Stomach (tissue), 8 donors: ENCODE measurements at regions not wholly inside any gene's neighbourhood (a gene's known extent, or its start where the extent isn't known, plus 50 kb on each side); places are given as distances from the start of the nearest gene placed in this dataset.

Experiments used
- DNase-seq, 2 donors: peaks; one replicate each; pipeline versions ENCODE4 v3.0.0 to v3.0.0-alpha.2; 2013 to 2019
- H3K27ac ChIP-seq, 5 donors: fragments of 200-600 bp in 4 of 5; sonication (generic) in 4 of 5; one replicate each; pipeline ENCODE4 v1.5.1; 2013 to 2019; ENCODE audit warnings: mild to moderate bottlenecking in 1 of 5, moderate library complexity in 1 of 5
- H3K27me3 ChIP-seq, 3 donors: fragments of 200-600 bp; sonication (generic); one replicate each; pipeline ENCODE4 v1.5.1; 2017 to 2019; ENCODE audit warnings: mixed run types in 1 of 3
- H3K36me3 ChIP-seq, 4 donors: fragments of 200-600 bp; sonication (generic); 1 replicate in 3 of 4; 2 replicates in 1 of 4; pipeline ENCODE4 v1.5.1; 2016 to 2019
- H3K4me1 ChIP-seq, 4 donors: fragments of 200-600 bp; sonication (generic); one replicate each; pipeline ENCODE4 v1.5.1; 2016 to 2019
- H3K4me3 ChIP-seq, 4 donors: fragments of 200-600 bp; sonication (generic) in 3 of 4; one replicate each; pipeline ENCODE4 v1.5.1; 2016 to 2019; ENCODE audit warnings: mild to moderate bottlenecking in 1 of 4
- H3K9me3 ChIP-seq, 4 donors: fragments of 200-600 bp; sonication (generic); one replicate each; pipeline ENCODE4 v1.5.1; 2016 to 2019
- CTCF ChIP-seq, 7 experiments: fragments of 450-650 bp in 4 of 7; fragments of 200-600 bp in 3 of 7; sonication (generic) in 3 of 7; IDR thresholded peaks; one replicate each; pipeline ENCODE4 v1.5.1; 2016 to 2019; ENCODE audit warnings: antibody characterized with exemption in 7 of 7, control low read depth in 2 of 7, mild to moderate bottlenecking in 1 of 7
- EP300 ChIP-seq: sonication (generic); formaldehyde crosslinking; IDR thresholded peaks from one replicate; pipeline ENCODE4 v1.6.1; 2017; ENCODE audit warnings: antibody characterized with exemption
- POLR2A ChIP-seq, 4 donors: fragments of 450-650 bp; IDR thresholded peaks; one replicate each; pipeline ENCODE4 v1.6.1; 2016; ENCODE audit warnings: antibody characterized with exemption in 4 of 4, control low read depth in 2 of 4, mild to moderate bottlenecking in 1 of 4, moderate library complexity in 1 of 4
- POLR2AphosphoS5 ChIP-seq, 3 donors: sonication (generic); formaldehyde crosslinking; IDR thresholded peaks; one replicate each; pipeline ENCODE4 v1.6.1; 2016; ENCODE audit warnings: antibody characterized with exemption in 3 of 3
- WGBS, 5 donors: extraction: QIAGEN DNeasy Blood & Tissue Kit in 3 of 5; methylation state at CpG; one replicate each; pipeline versions ENCODE4 v1.1.5 to v1.1.7; 2013 to 2018; 5-methylcytosine and 5-hydroxymethylcytosine counted together
- intact Hi-C: fragments of 100-400 bp; cut with DNase I; formaldehyde crosslinking; loops from one replicate; pipeline ENCODE4 v1.15.1; 2023; ENCODE audit warnings: low total_unique reads
- donor health status: healthy with polysubstance abuse.
- donor health status: Bipolar disorder and iron deficiency.
- donor health status: healthy.

GRCh38 chr11:115724666-115725065, 220.5 kb upstream of the CADM1 start:
- Histone ChIP-seq H3K27ac (no peak overlapping the region), H3K36me3 (no peaks in the 10 kb centered on the region), H3K27me3 (no peaks in the 10 kb centered on the region), H3K4me1 (no peaks in the 10 kb centered on the region), H3K9me3 (peaks cover 0 to 5% (median 0%) of the 10 kb centered on the region in 4 donors), H3K4me3 (no peak overlapping the region)
- 14 to 27% (median 20%) methylated on average over 2 of the region's 2 CpGs for WGBS, 5 donors
- intact Hi-C loops: no loop called here
- TF ChIP-seq EP300: no peak
- TF ChIP-seq POLR2A (IDR thresholded peaks at IDR 0.05): no peak
- TF ChIP-seq POLR2AphosphoS5 (IDR thresholded peaks at IDR 0.05): no peak
- no peak for TF ChIP-seq CTCF (IDR thresholded peaks at IDR 0.05)
- no peak for DNase-seq

- DNase-seq: no peak
- Histone ChIP-seq H3K27me3 (no peaks in the 10 kb centered on the region), H3K27ac (no peak overlapping the region), H3K9me3 (peaks cover 0 to 5% (median 0%) of the 10 kb centered on the region in 4 donors), H3K4me1 (peaks cover 0 to 4% (median 0%) of the 10 kb centered on the region in 4 donors), H3K36me3 (no peaks in the 10 kb centered on the region), H3K4me3 (no peak overlapping the region)
- 89 to 96% (median 93%) methylated on average over 4 of the region's 4 CpGs for WGBS, 5 donors
- TF ChIP-seq CTCF (IDR thresholded peaks at IDR 0.05) (no peak), POLR2AphosphoS5 (IDR thresholded peaks at IDR 0.05) (no peak), EP300 (no peak), POLR2A (IDR thresholded peaks at IDR 0.05) (no peak)
- intact Hi-C loops: no loop called here
These were observed 218.5 kb upstream of the CADM1 start for GRCh38 chr11:115722711-115723110.

GRCh38 chr11:115721296-115721995, 217.2 kb upstream of the CADM1 start:
- peaks cover 0 to 3% (median 0%) of the 10 kb centered on the region in 3 donors for H3K27me3 ChIP-seq
- DNase-seq: no peak
- peaks cover 0 to 14% (median 2%) of the 10 kb centered on the region in 4 donors for H3K4me1 ChIP-seq
- TF ChIP-seq POLR2AphosphoS5 (IDR thresholded peaks at IDR 0.05): no peak
- no peak for TF ChIP-seq CTCF (IDR thresholded peaks at IDR 0.05)
- TF ChIP-seq EP300: no peak
- no peak for TF ChIP-seq POLR2A (IDR thresholded peaks at IDR 0.05)
- WGBS, 5 donors: 75 to 81% (median 79%) methylated on average over 3 of the region's 3 CpGs
- H3K36me3 ChIP-seq: no peaks in the 10 kb centered on the region
- intact Hi-C loops: no loop called here
- H3K4me3 ChIP-seq: no peak overlapping the region
- H3K9me3 ChIP-seq: peaks cover 0 to 5% (median 0%) of the 10 kb centered on the region in 4 donors
- H3K27ac ChIP-seq: no peak overlapping the region

DNA sequence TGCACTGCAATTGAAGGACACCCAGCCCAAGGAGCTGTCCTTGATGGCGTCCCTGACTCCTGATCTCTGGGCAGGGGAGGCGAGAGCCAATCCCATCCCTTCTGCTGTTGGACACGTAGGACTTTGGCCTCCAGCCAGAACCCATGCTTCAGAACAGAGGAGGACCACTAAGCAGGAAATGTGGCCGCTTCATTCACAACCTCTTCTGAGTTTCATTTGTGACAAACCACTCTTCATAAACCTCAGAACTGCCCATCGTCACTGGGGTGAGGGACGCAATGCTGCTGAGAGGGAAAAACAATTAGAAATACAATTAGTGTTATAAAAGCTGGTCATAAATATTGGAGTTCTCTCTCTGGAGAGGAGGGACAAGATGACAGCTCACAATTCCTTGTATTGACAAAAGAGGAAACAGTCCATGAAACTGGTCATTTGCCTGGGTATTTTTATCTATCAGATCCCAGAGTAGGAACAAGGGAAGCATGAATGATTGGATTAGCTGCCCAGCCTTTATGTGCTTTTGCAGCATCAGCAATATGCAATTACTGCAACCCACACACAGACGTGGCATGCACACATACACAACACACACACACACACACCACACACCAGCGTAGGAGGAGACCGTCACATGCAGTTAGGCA, 216.5 kb upstream of the CADM1 start:
- H3K27ac ChIP-seq: no peak overlapping the region
- no peaks in the 10 kb centered on the region for H3K36me3 ChIP-seq
- no peak for TF ChIP-seq CTCF (IDR thresholded peaks at IDR 0.05)
- no peak for TF ChIP-seq POLR2AphosphoS5 (IDR thresholded peaks at IDR 0.05)
- no peak for TF ChIP-seq EP300
- no peak for TF ChIP-seq POLR2A (IDR thresholded peaks at IDR 0.05)
- H3K27me3 ChIP-seq: peaks cover 0 to 3% (median 0%) of the 10 kb centered on the region in 3 donors
- H3K4me3 ChIP-seq: no peak overlapping the region
- intact Hi-C loops: no loop called here
- peak in 1 of 2 donors; percentile 62 for DNase-seq
- WGBS, 5 donors: 71 to 81% (median 74%) methylated on average over 9 of the region's 9 CpGs
- H3K4me1 ChIP-seq: peaks cover 0 to 18% (median 4%) of the 10 kb centered on the region in 4 donors
- peaks cover 0 to 5% (median 0%) of the 10 kb centered on the region in 4 donors for H3K9me3 ChIP-seq
